Osteoblast (primary cell): ENCODE measurements at regions not wholly inside any gene's neighbourhood (a gene's known extent, or its start where the extent isn't known, plus 50 kb on each side); places are given as distances from the start of the nearest gene placed in this dataset.

Experiments used
- DNase-seq: peaks from one replicate; pipeline ENCODE4 v3.0.0; 2011; ENCODE audit warnings: low spot score, mixed read lengths; ENCODE audit not compliant: insufficient read length; ENCODE audit errors: missing footprints
- H2AFZ ChIP-seq: 2 replicates; pipeline ENCODE4 v1.6.0; 2011; ENCODE audit warnings: mild to moderate bottlenecking, low read length
- H3K27ac ChIP-seq: 2 replicates; pipeline ENCODE4 v1.5.1; 2011; ENCODE audit warnings: mild to moderate bottlenecking, low read depth, low read length, moderate library complexity
- H3K27me3 ChIP-seq: 2 replicates; pipeline ENCODE4 v1.6.0; 2012; ENCODE audit warnings: mild to moderate bottlenecking, control low read depth, inconsistent platforms, low read length, moderate library complexity; ENCODE audit not compliant: insufficient read depth
- H3K36me3 ChIP-seq: 2 replicates; pipeline ENCODE4 v1.5.1; 2011; ENCODE audit warnings: mild to moderate bottlenecking, low read length, control low read depth, moderate library complexity; ENCODE audit not compliant: insufficient read depth
- H3K4me1 ChIP-seq: 2 replicates; pipeline ENCODE4 v1.5.1; 2011; ENCODE audit warnings: mild to moderate bottlenecking, low read length, control low read depth, moderate library complexity; ENCODE audit not compliant: insufficient read depth
- H3K4me2 ChIP-seq: 2 replicates; pipeline ENCODE4 v1.6.0; 2011; ENCODE audit warnings: mild to moderate bottlenecking, low read length; ENCODE audit not compliant: insufficient read depth
- H3K4me3 ChIP-seq: fragments of 200-600 bp; sonication (generic); 3 replicates; pipeline ENCODE4 v1.5.1; 2012; ENCODE audit warnings: mild to moderate bottlenecking, low read length, inconsistent platforms; ENCODE audit not compliant: insufficient read depth
- H3K79me2 ChIP-seq: 2 replicates; pipeline ENCODE4 v1.6.0; 2012; ENCODE audit warnings: mild to moderate bottlenecking, low read length, control low read depth, inconsistent platforms; ENCODE audit not compliant: insufficient read depth
- H3K9me3 ChIP-seq: 2 replicates; pipeline ENCODE4 v1.5.1; 2011; ENCODE audit warnings: low read depth, low read length, control low read depth
- H4K20me1 ChIP-seq: 2 replicates; pipeline ENCODE4 v1.6.0; 2012; ENCODE audit warnings: mild to moderate bottlenecking, low read length, control low read depth; ENCODE audit not compliant: insufficient read depth
- TF ChIP-seq, protein P1 (sequence below): IDR thresholded peaks from 2 replicates; pipeline ENCODE4 v1.5.1; 2011; ENCODE audit warnings: mild to moderate bottlenecking, low read depth, low read length, moderate library complexity; ENCODE audit errors: extremely low read depth

DNA sequence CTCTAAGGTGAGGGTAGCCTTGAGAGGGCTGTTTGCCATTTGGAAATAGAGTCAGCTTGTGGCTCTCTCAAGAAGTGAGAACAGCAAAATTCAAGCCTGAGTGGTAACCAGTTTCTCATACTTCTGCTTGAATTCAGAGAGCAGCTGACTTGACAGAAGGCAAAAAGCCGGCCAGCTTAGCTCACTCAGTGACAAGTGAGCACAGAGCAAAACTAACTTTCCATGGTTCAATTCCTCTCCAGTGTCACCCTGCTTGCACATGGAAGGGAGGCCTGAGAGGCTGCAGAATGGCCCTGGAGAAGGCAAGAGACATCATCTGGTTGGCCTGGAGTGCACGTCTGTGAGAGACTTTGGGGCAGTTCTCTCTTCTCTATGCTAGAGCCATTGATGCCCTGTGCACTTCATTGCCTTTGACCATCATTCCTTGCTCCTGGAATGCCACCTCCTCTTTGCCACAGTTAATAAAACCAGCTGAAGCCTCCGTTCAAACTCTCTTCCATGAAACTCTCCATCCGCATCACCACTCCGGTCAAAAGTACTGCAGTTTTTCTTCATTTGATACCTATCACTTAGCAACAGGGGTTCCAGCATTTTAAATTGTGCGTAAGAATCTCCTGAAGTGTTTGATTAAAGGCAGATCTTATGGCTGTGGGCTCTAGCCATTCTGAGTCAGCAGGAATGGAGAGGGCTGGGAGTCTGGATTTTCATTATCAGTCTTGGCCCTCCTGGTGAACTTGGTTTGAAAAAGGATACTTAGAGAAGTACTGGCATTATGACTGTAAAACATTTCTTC is 69.8 kb upstream of the PIK3CG start:
- no peak overlapping the region for H3K27ac ChIP-seq
- no peak overlapping the region for H3K4me2 ChIP-seq
- H3K4me3 ChIP-seq: no peak overlapping the region
- TF ChIP-seq, protein P1, sequence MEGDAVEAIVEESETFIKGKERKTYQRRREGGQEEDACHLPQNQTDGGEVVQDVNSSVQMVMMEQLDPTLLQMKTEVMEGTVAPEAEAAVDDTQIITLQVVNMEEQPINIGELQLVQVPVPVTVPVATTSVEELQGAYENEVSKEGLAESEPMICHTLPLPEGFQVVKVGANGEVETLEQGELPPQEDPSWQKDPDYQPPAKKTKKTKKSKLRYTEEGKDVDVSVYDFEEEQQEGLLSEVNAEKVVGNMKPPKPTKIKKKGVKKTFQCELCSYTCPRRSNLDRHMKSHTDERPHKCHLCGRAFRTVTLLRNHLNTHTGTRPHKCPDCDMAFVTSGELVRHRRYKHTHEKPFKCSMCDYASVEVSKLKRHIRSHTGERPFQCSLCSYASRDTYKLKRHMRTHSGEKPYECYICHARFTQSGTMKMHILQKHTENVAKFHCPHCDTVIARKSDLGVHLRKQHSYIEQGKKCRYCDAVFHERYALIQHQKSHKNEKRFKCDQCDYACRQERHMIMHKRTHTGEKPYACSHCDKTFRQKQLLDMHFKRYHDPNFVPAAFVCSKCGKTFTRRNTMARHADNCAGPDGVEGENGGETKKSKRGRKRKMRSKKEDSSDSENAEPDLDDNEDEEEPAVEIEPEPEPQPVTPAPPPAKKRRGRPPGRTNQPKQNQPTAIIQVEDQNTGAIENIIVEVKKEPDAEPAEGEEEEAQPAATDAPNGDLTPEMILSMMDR: no peak
- peaks cover 7% of the 10 kb centered on the region for H3K27me3 ChIP-seq
- no peaks in the 10 kb centered on the region for H4K20me1 ChIP-seq
- no peaks in the 10 kb centered on the region for H3K4me1 ChIP-seq
- H3K9me3 ChIP-seq: no peaks in the 10 kb centered on the region
- H2AFZ ChIP-seq: no peak overlapping the region
- no peak for DNase-seq
- no peaks in the 10 kb centered on the region for H3K79me2 ChIP-seq
- H3K36me3 ChIP-seq: no peaks in the 10 kb centered on the region

DNA sequence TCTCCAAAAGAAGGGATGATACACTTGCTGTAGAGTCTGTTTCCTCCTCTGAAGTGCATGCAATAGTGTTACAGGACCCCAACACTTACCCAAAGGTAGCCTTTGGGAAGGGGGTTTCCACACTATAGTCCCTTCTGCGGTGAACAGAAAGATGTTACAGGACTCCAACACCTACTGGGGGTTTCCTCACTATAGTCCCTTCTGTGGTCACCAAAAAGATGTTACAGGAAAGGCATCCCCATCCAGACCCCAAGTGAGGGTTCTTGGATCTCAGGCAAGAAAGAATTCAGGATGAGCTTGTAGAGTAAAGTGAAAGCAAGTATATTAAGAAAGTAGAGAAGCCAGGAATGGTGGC is 69.2 kb upstream of the PIK3CG start:
- Histone ChIP-seq H3K4me2 (no peak overlapping the region), H3K4me3 (no peak overlapping the region), H3K79me2 (no peaks in the 10 kb centered on the region), H3K4me1 (no peaks in the 10 kb centered on the region), H4K20me1 (no peaks in the 10 kb centered on the region), H3K9me3 (no peaks in the 10 kb centered on the region), H3K36me3 (no peaks in the 10 kb centered on the region), H3K27me3 (peaks cover 4% of the 10 kb centered on the region), H3K27ac (no peak overlapping the region), H2AFZ (no peak overlapping the region)
- TF ChIP-seq, protein P1: no peak
- DNase-seq: no peak

DNA sequence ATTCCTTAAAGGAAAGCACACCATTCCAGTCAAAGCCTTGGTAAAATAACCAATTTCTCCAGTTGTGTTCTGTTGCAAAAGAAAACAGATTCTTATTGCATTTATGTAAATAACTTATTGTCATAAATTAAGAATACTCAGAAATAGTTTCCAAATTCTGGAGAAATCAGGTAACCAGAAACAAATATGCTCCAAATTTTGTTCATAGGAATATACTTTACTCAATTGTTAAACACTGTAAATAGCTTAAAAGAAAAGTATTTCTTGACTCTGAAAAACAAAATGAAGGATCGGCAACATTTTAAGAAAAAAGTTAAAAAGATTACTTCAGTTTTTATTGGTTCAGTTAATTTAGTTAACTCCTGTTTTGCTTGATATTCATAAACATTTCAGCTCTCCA is 67.1 kb upstream of the PIK3CG start:
- H3K27me3 ChIP-seq: peaks cover 14% of the 10 kb centered on the region
- H3K4me1 ChIP-seq: no peaks in the 10 kb centered on the region
- H2AFZ ChIP-seq: no peak overlapping the region
- H4K20me1 ChIP-seq: no peaks in the 10 kb centered on the region
- no peak overlapping the region for H3K4me2 ChIP-seq
- no peak overlapping the region for H3K27ac ChIP-seq
- no peak overlapping the region for H3K4me3 ChIP-seq
- TF ChIP-seq, protein P1: no peak
- H3K36me3 ChIP-seq: no peaks in the 10 kb centered on the region
- no peak for DNase-seq
- H3K79me2 ChIP-seq: no peaks in the 10 kb centered on the region
- H3K9me3 ChIP-seq: no peaks in the 10 kb centered on the region

DNA sequence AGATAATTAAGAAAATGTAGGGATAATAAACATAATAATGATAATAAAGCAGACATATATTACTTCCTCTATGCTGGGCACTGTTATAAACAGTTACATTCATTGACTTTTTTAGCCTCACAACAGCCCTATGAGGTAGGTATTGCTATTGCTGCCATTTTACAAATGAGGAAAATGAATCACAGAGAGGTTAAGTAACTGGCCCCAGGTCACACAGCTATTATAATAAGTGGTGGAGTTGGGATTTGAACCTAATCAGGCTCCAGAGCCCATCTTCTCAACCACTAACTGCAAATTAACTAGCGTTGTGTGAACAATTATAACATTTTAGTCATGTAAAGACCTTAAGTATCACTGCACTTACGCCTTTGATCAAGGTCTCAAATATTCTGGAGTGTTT is 62.5 kb upstream of the PIK3CG start:
- DNase-seq: no peak
- H3K4me3 ChIP-seq: no peak overlapping the region
- H3K4me1 ChIP-seq: no peaks in the 10 kb centered on the region
- no peaks in the 10 kb centered on the region for H4K20me1 ChIP-seq
- TF ChIP-seq, protein P1: no peak
- peaks cover 28% of the 10 kb centered on the region for H3K27me3 ChIP-seq
- H3K79me2 ChIP-seq: no peaks in the 10 kb centered on the region
- no peak overlapping the region for H3K27ac ChIP-seq
- H3K36me3 ChIP-seq: no peaks in the 10 kb centered on the region
- no peak overlapping the region for H2AFZ ChIP-seq
- no peak overlapping the region for H3K4me2 ChIP-seq
- H3K9me3 ChIP-seq: no peaks in the 10 kb centered on the region
